Nephron (organoid): ENCODE measurements at regions not wholly inside any gene's neighbourhood (a gene's known extent, or its start where the extent isn't known, plus 50 kb on each side); places are given as distances from the start of the nearest gene placed in this dataset.
A peak's percentile ranks its signal among the peaks of the same experiment; 100 is the strongest.

Experiments used
- H3K27ac Mint-ChIP-seq, 3 experiments: 2 replicates each; pipeline ENCODE4 v1.8.0; 2020; ENCODE audit warnings: mixed read lengths in 3 of 3, mild to moderate bottlenecking in 2 of 3, moderate library complexity in 1 of 3
- H3K27me3 Mint-ChIP-seq: 2 replicates; pipeline ENCODE4 v1.8.0; 2021; ENCODE audit warnings: low read depth, mild to moderate bottlenecking, moderate library complexity, mixed read lengths
- H3K36me3 Mint-ChIP-seq: 2 replicates; pipeline ENCODE4 v1.8.0; 2020; ENCODE audit warnings: low read depth, mixed read lengths
- H3K4me1 Mint-ChIP-seq: 2 replicates; pipeline ENCODE4 v1.8.0; 2020; ENCODE audit warnings: mixed read lengths
- H3K4me3 Mint-ChIP-seq, 3 experiments: 2 replicates each; pipeline ENCODE4 v1.8.0; 2020; ENCODE audit warnings: mild to moderate bottlenecking in 3 of 3, mixed read lengths in 3 of 3, moderate library complexity in 2 of 3
- H3K9me3 Mint-ChIP-seq: 2 replicates; pipeline ENCODE4 v1.8.0; 2020; ENCODE audit warnings: mixed read lengths
- CTCF ChIP-seq, 3 experiments: fragments of 200-600 bp; sonication (generic); IDR thresholded peaks; one replicate each; pipeline ENCODE4 v1.5.0; 2021; ENCODE audit warnings: antibody characterized with exemption in 3 of 3; ENCODE audit not compliant: unreplicated experiment in 3 of 3

GRCh38 chr1:58869638-58870297, 85.9 kb upstream of the JUN start:
- no peak for TF ChIP-seq CTCF (IDR thresholded peaks at IDR 0.05; ENCODE audit: unreplicated experiment in 3 of 3)
- Mint-ChIP-seq H3K4me1 (peaks cover 20% of the 10 kb centered on the region), H3K9me3 (no peaks in the 10 kb centered on the region), H3K4me3 (no peak overlapping the region), H3K27ac (peak overlapping the region; percentile 84 to 97 (median 96)), H3K36me3 (no peaks in the 10 kb centered on the region), H3K27me3 (no peaks in the 10 kb centered on the region)

DNA sequence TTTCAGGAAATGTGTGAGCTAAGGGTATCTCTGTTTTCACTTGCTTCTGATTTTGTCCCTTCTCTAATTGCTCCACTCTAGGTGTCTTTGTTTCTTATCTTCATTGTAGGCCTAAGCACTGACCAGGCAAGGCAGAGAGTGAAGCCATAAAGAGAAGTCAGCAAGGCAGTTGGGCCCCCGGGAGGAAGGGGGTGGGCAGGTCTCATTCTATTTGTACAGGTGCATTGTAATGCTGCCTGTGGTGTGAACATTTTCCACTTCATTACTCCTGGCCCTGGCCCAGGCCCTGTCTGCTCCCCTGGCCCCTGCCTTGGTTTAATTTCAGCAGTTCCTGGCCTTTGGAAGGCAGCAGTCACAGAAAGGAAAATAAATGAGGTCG, 86.4 kb upstream of the JUN start:
- peak overlapping the region; percentile 84 to 97 (median 96) for H3K27ac Mint-ChIP-seq
- no peaks in the 10 kb centered on the region for H3K27me3 Mint-ChIP-seq
- H3K36me3 Mint-ChIP-seq, result no peaks in the 10 kb centered on the region
- H3K4me1 Mint-ChIP-seq, result peaks cover 25% of the 10 kb centered on the region
- TF ChIP-seq CTCF (IDR thresholded peaks at IDR 0.05; ENCODE audit: unreplicated experiment in 3 of 3), result no peak
- H3K9me3 Mint-ChIP-seq, result no peaks in the 10 kb centered on the region
- no peak overlapping the region for H3K4me3 Mint-ChIP-seq

DNA sequence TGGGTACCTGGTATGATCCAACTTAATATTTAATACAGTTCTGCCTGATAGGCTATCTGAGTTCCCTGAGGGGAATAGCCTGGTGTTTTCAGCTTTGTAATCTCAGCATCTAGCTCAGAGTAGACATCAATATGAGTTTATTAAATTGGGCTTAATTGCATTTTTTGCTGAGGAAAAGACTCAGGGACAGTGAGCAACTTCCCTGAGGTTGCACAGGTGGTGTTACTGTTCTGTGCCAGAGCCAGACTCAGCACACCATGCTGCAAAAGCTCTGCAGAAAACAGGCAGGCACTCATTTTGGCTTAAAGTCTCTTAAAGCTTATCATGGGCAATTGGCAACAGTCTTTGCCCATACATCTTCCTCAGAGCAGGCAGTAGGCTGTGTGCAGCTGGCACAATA, 90.5 kb upstream of the JUN start:
- no peak for TF ChIP-seq CTCF (IDR thresholded peaks at IDR 0.05; ENCODE audit: unreplicated experiment in 3 of 3)
- H3K27ac Mint-ChIP-seq, result peak overlapping the region in 2 of 3 experiments; percentile 12 to 75
- H3K4me3 Mint-ChIP-seq, result no peak overlapping the region
- no peaks in the 10 kb centered on the region for H3K36me3 Mint-ChIP-seq
- H3K4me1 Mint-ChIP-seq, result peaks cover 27% of the 10 kb centered on the region
- no peaks in the 10 kb centered on the region for H3K27me3 Mint-ChIP-seq
- H3K9me3 Mint-ChIP-seq, result no peaks in the 10 kb centered on the region

DNA sequence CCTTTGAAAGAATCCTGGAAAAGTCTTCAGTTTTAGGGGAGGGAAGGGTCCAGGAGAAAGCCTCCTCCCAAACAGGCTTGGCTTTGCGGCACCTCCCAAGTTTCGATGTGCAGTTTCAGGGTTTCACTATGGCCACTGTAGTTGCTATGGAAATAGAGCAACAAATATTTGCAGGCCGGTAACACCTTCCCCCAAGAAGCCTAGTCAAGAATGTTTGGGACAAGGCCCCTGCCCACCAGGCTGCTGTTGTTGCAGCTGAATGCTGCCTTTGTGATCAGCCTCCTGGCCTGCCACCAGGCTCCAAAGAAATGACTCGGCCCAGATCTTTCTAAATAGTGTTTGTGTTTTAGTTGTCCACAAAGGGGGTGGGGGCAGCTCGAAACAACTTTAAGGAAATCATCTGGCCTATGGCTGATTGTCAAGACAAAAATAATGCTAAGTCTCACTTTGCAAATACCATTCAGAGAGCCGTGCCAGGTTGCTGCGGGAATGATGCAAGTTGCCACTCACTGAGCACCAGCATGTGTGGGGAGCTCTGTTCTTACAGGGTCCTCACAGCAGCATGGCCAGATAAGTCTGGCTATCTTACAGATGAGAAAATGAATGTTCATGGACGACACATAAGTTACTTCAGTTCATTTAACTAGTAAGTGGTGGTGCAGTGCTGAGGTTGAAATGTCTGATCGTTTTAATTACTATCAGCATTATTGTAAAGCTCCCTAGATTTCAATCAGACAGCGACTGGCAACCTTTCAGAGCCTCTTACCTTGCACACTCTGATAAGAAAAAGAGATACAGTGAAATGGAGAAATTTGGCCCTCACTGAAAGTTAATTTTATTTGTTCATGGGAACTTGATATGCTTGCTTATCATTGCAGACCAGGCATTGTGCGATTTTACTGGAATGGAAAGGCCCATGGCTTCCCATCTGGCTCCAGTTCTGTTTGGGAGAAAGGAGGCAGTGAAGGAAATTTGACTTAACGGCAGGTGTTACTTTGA, 91.2 kb upstream of the JUN start:
- Mint-ChIP-seq H3K4me1 (peaks cover 27% of the 10 kb centered on the region), H3K27me3 (no peaks in the 10 kb centered on the region), H3K4me3 (no peak overlapping the region), H3K36me3 (no peaks in the 10 kb centered on the region), H3K9me3 (no peaks in the 10 kb centered on the region), H3K27ac (peak overlapping the region; percentile 53 to 75 (median 73))
- no peak for TF ChIP-seq CTCF (IDR thresholded peaks at IDR 0.05; ENCODE audit: unreplicated experiment in 3 of 3)

GRCh38 chr1:58879464-58879863, 95.6 kb upstream of the JUN start:
- Mint-ChIP-seq H3K4me1 (peaks cover 38% of the 10 kb centered on the region), H3K27me3 (no peaks in the 10 kb centered on the region), H3K27ac (no peak overlapping the region), H3K36me3 (no peaks in the 10 kb centered on the region), H3K9me3 (no peaks in the 10 kb centered on the region), H3K4me3 (no peak overlapping the region)
- TF ChIP-seq CTCF (IDR thresholded peaks at IDR 0.05; ENCODE audit: unreplicated experiment in 3 of 3), result no peak
